OCI-LY7 (cell line): ENCODE measurements at regions not wholly inside any gene's neighbourhood (a gene's known extent, or its start where the extent isn't known, plus 50 kb on each side); places are given as distances from the start of the nearest gene placed in this dataset.

ENCODE experiments used
- BruUV-seq: library from RNA; stranded (reverse); fragments of 400-500 nt; replicated peaks from 2 replicates; lab custom pipeline; 2021; lab: Mats Ljungman, UMichigan
- CTCF ChIA-PET: fragments of 300-600 bp; sonication (Branson Sonifier 250); formaldehyde crosslinking; loops from one replicate; lab custom pipeline; 2022; ENCODE audit warnings: antibody characterized with exemption; ENCODE audit not compliant: unreplicated experiment; lab: Charles Lee
- POLR2A ChIA-PET: fragments of 300-600 bp; sonication (Branson Sonifier 250); formaldehyde crosslinking; loops from one replicate; lab custom pipeline; 2022; ENCODE audit warnings: antibody characterized with exemption; lab: Charles Lee
- DNase-seq: peaks from one replicate; pipeline ENCODE4 v3.0.0-alpha.2; 2015; ENCODE audit warnings: low spot score
- H2AFZ ChIP-seq: fragments of 200-600 bp; sonication (generic), shearing (Covaris generic); 2 replicates; pipeline ENCODE4 v1.6.1; 2014; ENCODE audit warnings: mild to moderate bottlenecking, antibody characterized with exemption, low read length, moderate library complexity
- H3K27ac ChIP-seq: fragments of 200-600 bp; sonication (generic); 2 replicates; pipeline ENCODE4 v1.5.1; 2014; ENCODE audit warnings: mixed run types, low read depth, mild to moderate bottlenecking, moderate library complexity, low read length, inconsistent platforms; ENCODE audit not compliant: poor library complexity, severe bottlenecking
- H3K36me3 ChIP-seq: fragments of 200-600 bp; sonication (generic); 2 replicates; pipeline ENCODE4 v1.6.1; 2014; ENCODE audit warnings: mild to moderate bottlenecking, antibody characterized with exemption, low read length, moderate library complexity, mixed read lengths; ENCODE audit not compliant: insufficient read depth
- H3K4me1 ChIP-seq: fragments of 200-600 bp; sonication (generic); 2 replicates; pipeline ENCODE4 v1.5.1; 2014; ENCODE audit warnings: mild to moderate bottlenecking, low read length; ENCODE audit not compliant: insufficient read depth, poor library complexity, severe bottlenecking
- H3K4me2 ChIP-seq: fragments of 200-600 bp; sonication (generic); 2 replicates; pipeline ENCODE4 v1.6.1; 2014; ENCODE audit warnings: mild to moderate bottlenecking, low read length
- H3K4me3 ChIP-seq: fragments of 200-600 bp; sonication (generic); 2 replicates; pipeline ENCODE4 v1.5.1; 2014; ENCODE audit warnings: mild to moderate bottlenecking, low read depth, low read length; ENCODE audit not compliant: poor library complexity, severe bottlenecking
- H3K79me2 ChIP-seq: fragments of 200-600 bp; sonication (generic); 2 replicates; pipeline ENCODE4 v1.6.1; 2016; ENCODE audit warnings: low read depth, mild to moderate bottlenecking, low read length, moderate library complexity, mixed read lengths; ENCODE audit not compliant: insufficient read depth
- H3K9me2 ChIP-seq: fragments of 200-600 bp; sonication (generic); 2 replicates; pipeline ENCODE4 v1.6.1; 2016; ENCODE audit warnings: mild to moderate bottlenecking, low read length, mixed read lengths; ENCODE audit not compliant: insufficient read depth
- H3K9me3 ChIP-seq: fragments of 200-600 bp; sonication (generic); 2 replicates; pipeline ENCODE4 v1.6.1; 2014; ENCODE audit warnings: mild to moderate bottlenecking, mixed run types, low read length, mixed read lengths
- H4K20me1 ChIP-seq: fragments of 200-600 bp; sonication (generic); 2 replicates; pipeline ENCODE4 v1.6.1; 2014; ENCODE audit warnings: mild to moderate bottlenecking, antibody characterized with exemption, low read length, moderate library complexity, mixed read lengths; ENCODE audit not compliant: insufficient read depth
- CTCF ChIP-seq: fragments of 200-600 bp; sonication (generic); conservative IDR thresholded peaks from 2 replicates; pipeline ENCODE4 v1.5.1; 2014; ENCODE audit warnings: mild to moderate bottlenecking, antibody characterized with exemption, low read length, moderate library complexity, mixed read lengths
- EZH2phosphoT487 ChIP-seq: fragments of 200-600 bp; sonication (generic); IDR thresholded peaks from 2 replicates; pipeline ENCODE4 v1.6.1; 2018; ENCODE audit warnings: low read depth, borderline replicate concordance, mild to moderate bottlenecking, mixed run types, antibody characterized with exemption, low read length, moderate library complexity, mixed read lengths
- intact Hi-C: fragments of 100-400 bp; cut with micrococcal nuclease; formaldehyde crosslinking; loops from one replicate; pipeline ENCODE4 v1.10.0; 2022; ENCODE audit not compliant: unreplicated experiment

- no peaks in the 10 kb centered on the region for H3K9me3 ChIP-seq
- no peaks in the 10 kb centered on the region for H3K4me1 ChIP-seq
- no peaks in the 10 kb centered on the region for H3K79me2 ChIP-seq
- intact Hi-C loops, result no loop called here
- H3K4me2 ChIP-seq, result no peak overlapping the region
- H2AFZ ChIP-seq, result no peak overlapping the region
- no peak overlapping the region for H3K27ac ChIP-seq
- no peaks in the 10 kb centered on the region for H3K36me3 ChIP-seq
- no peaks in the 10 kb centered on the region for H3K9me2 ChIP-seq
- ChIA-PET POLR2A (no interaction called here), CTCF (no interaction called here)
- H3K4me3 ChIP-seq, result no peak overlapping the region
- no peak for DNase-seq
- TF ChIP-seq CTCF (no peak), EZH2phosphoT487 (no peak)
- H4K20me1 ChIP-seq, result no peaks in the 10 kb centered on the region
- BruUV-seq, result no TSS peak
Measured at GRCh38 chr10:31745612-31746376, 182.8 kb downstream of the ARHGAP12 start.

- intact Hi-C loops, result no loop called here
- Histone ChIP-seq H2AFZ (no peak overlapping the region), H3K79me2 (no peaks in the 10 kb centered on the region), H3K9me2 (no peaks in the 10 kb centered on the region), H3K4me3 (no peak overlapping the region), H4K20me1 (no peaks in the 10 kb centered on the region), H3K4me2 (no peak overlapping the region), H3K36me3 (no peaks in the 10 kb centered on the region), H3K27ac (no peak overlapping the region), H3K9me3 (no peaks in the 10 kb centered on the region), H3K4me1 (no peaks in the 10 kb centered on the region)
- no peak for TF ChIP-seq CTCF
- no peak for TF ChIP-seq EZH2phosphoT487
- CTCF ChIA-PET, result no interaction called here
- BruUV-seq, result no TSS peak
- POLR2A ChIA-PET, result no interaction called here
- no peak for DNase-seq
Measured at GRCh38 chr10:31744025-31744424, 184.6 kb downstream of the ARHGAP12 start.

GRCh38 chr10:31742255-31742654, 186.4 kb downstream of the ARHGAP12 start:
- CTCF ChIA-PET, result no interaction called here
- Histone ChIP-seq H3K4me3 (no peak overlapping the region), H3K4me2 (no peak overlapping the region), H3K27ac (no peak overlapping the region), H3K9me3 (no peaks in the 10 kb centered on the region), H3K79me2 (no peaks in the 10 kb centered on the region), H3K9me2 (no peaks in the 10 kb centered on the region), H3K36me3 (no peaks in the 10 kb centered on the region), H2AFZ (no peak overlapping the region), H3K4me1 (no peaks in the 10 kb centered on the region), H4K20me1 (no peaks in the 10 kb centered on the region)
- TF ChIP-seq EZH2phosphoT487 (no peak), CTCF (no peak)
- no peak for DNase-seq
- intact Hi-C loops, result no loop called here
- BruUV-seq, result no TSS peak
- POLR2A ChIA-PET, result interaction anchor here (0.6 kb wide), 1 partner anchor 177 kb away, joined by 3 read pairs; no protein-coding TSS in a partner anchor
